ENCODE measurements at regions not wholly inside any gene's neighbourhood (a gene's known extent, or its start where the extent isn't known, plus 50 kb on each side); places are given as distances from the start of the nearest gene placed in this dataset.

- Histone ChIP-seq H3K36me3 (ENCODE audit: control insufficient read depth in 2 of 2, insufficient read depth in 2 of 2, low read length in 1 of 2) (no peaks in the 10 kb centered on the region), H3K4me1 (ENCODE audit: control insufficient read depth in 2 of 2, insufficient read depth in 2 of 2, low read length in 2 of 2) (no peaks in the 10 kb centered on the region), H3K9me3 (ENCODE audit: control insufficient read depth in 2 of 2, insufficient read depth in 1 of 2, low read length in 1 of 2) (no peaks in the 10 kb centered on the region), H3K27me3 (ENCODE audit: control insufficient read depth in 2 of 2, insufficient read depth in 1 of 2, low read length in 1 of 2) (no peaks in the 10 kb centered on the region), H3K4me3 (ENCODE audit: low read length in 2 of 2) (no peak overlapping the region), H3K27ac (ENCODE audit: low read depth in 1 of 2, low read length in 1 of 2) (no peak overlapping the region)
- 43% methylated on average over 7 of the region's 7 CpGs for WGBS
- no peak for DNase-seq (ENCODE audit: low read depth in 6 of 9, low spot score in 9 of 9)
Observed at GRCh38 chr13:23007426-23007825, 173.4 kb upstream of the SGCG start.

GRCh38 chr13:23018143-23018542, 162.6 kb upstream of the SGCG start:
- H3K4me3 ChIP-seq (ENCODE audit: low read length in 2 of 2), result no peak overlapping the region
- H3K4me1 ChIP-seq (ENCODE audit: control insufficient read depth in 2 of 2, insufficient read depth in 2 of 2, low read length in 2 of 2), result no peaks in the 10 kb centered on the region
- WGBS, result 99% methylated on average over 3 of the region's 3 CpGs
- H3K36me3 ChIP-seq (ENCODE audit: control insufficient read depth in 2 of 2, insufficient read depth in 2 of 2, low read length in 1 of 2), result no peaks in the 10 kb centered on the region
- no peak for DNase-seq (ENCODE audit: low read depth in 6 of 9, low spot score in 9 of 9)
- H3K27ac ChIP-seq (ENCODE audit: low read depth in 1 of 2, low read length in 1 of 2), result no peak overlapping the region
- no peaks in the 10 kb centered on the region for H3K9me3 ChIP-seq (ENCODE audit: control insufficient read depth in 2 of 2, insufficient read depth in 1 of 2, low read length in 1 of 2)
- no peaks in the 10 kb centered on the region for H3K27me3 ChIP-seq (ENCODE audit: control insufficient read depth in 2 of 2, insufficient read depth in 1 of 2, low read length in 1 of 2)

- no peaks in the 10 kb centered on the region for H3K9me3 ChIP-seq (ENCODE audit: control insufficient read depth in 2 of 2, insufficient read depth in 1 of 2, low read length in 1 of 2)
- H3K36me3 ChIP-seq (ENCODE audit: control insufficient read depth in 2 of 2, insufficient read depth in 2 of 2, low read length in 1 of 2), result no peaks in the 10 kb centered on the region
- WGBS, result 21% methylated on average over 5 of the region's 5 CpGs
- H3K27me3 ChIP-seq (ENCODE audit: control insufficient read depth in 2 of 2, insufficient read depth in 1 of 2, low read length in 1 of 2), result no peaks in the 10 kb centered on the region
- no peaks in the 10 kb centered on the region for H3K4me1 ChIP-seq (ENCODE audit: control insufficient read depth in 2 of 2, insufficient read depth in 2 of 2, low read length in 2 of 2)
- H3K27ac ChIP-seq (ENCODE audit: low read depth in 1 of 2, low read length in 1 of 2), result no peak overlapping the region
- no peak overlapping the region for H3K4me3 ChIP-seq (ENCODE audit: low read length in 2 of 2)
- peak; percentile 3 to 48 (median 22) for DNase-seq (ENCODE audit: low read depth in 6 of 9, low spot score in 9 of 9)
Observed at GRCh38 chr13:23020246-23020843, 160.4 kb upstream of the SGCG start.

GRCh38 chr13:23021906-23022305, 158.9 kb upstream of the SGCG start:
- 92% methylated on average over 5 of the region's 5 CpGs for WGBS
- no peak overlapping the region for H3K4me3 ChIP-seq (ENCODE audit: low read length in 2 of 2)
- H3K9me3 ChIP-seq (ENCODE audit: control insufficient read depth in 2 of 2, insufficient read depth in 1 of 2, low read length in 1 of 2), result no peaks in the 10 kb centered on the region
- DNase-seq (ENCODE audit: low read depth in 6 of 9, low spot score in 9 of 9), result no peak
- no peaks in the 10 kb centered on the region for H3K27me3 ChIP-seq (ENCODE audit: control insufficient read depth in 2 of 2, insufficient read depth in 1 of 2, low read length in 1 of 2)
- H3K27ac ChIP-seq (ENCODE audit: low read depth in 1 of 2, low read length in 1 of 2), result no peak overlapping the region
- H3K4me1 ChIP-seq (ENCODE audit: control insufficient read depth in 2 of 2, insufficient read depth in 2 of 2, low read length in 2 of 2), result no peaks in the 10 kb centered on the region
- H3K36me3 ChIP-seq (ENCODE audit: control insufficient read depth in 2 of 2, insufficient read depth in 2 of 2, low read length in 1 of 2), result no peaks in the 10 kb centered on the region

- Histone ChIP-seq H3K27me3 (ENCODE audit: control insufficient read depth in 2 of 2, insufficient read depth in 1 of 2, low read length in 1 of 2) (no peaks in the 10 kb centered on the region), H3K27ac (ENCODE audit: low read depth in 1 of 2, low read length in 1 of 2) (no peak overlapping the region), H3K36me3 (ENCODE audit: control insufficient read depth in 2 of 2, insufficient read depth in 2 of 2, low read length in 1 of 2) (no peaks in the 10 kb centered on the region), H3K9me3 (ENCODE audit: control insufficient read depth in 2 of 2, insufficient read depth in 1 of 2, low read length in 1 of 2) (no peaks in the 10 kb centered on the region), H3K4me1 (ENCODE audit: control insufficient read depth in 2 of 2, insufficient read depth in 2 of 2, low read length in 2 of 2) (no peaks in the 10 kb centered on the region), H3K4me3 (ENCODE audit: low read length in 2 of 2) (no peak overlapping the region)
- DNase-seq (ENCODE audit: low read depth in 6 of 9, low spot score in 9 of 9), result no peak
- WGBS, result 97% methylated on average over 7 of the region's 7 CpGs
Observed at GRCh38 chr13:23022704-23023103, 158.1 kb upstream of the SGCG start.

GRCh38 chr13:23025864-23026608, 154.7 kb upstream of the SGCG start:
- Histone ChIP-seq H3K9me3 (ENCODE audit: control insufficient read depth in 2 of 2, insufficient read depth in 1 of 2, low read length in 1 of 2) (no peaks in the 10 kb centered on the region), H3K27me3 (ENCODE audit: control insufficient read depth in 2 of 2, insufficient read depth in 1 of 2, low read length in 1 of 2) (no peaks in the 10 kb centered on the region), H3K27ac (ENCODE audit: low read depth in 1 of 2, low read length in 1 of 2) (no peak overlapping the region), H3K4me3 (ENCODE audit: low read length in 2 of 2) (no peak overlapping the region), H3K36me3 (ENCODE audit: control insufficient read depth in 2 of 2, insufficient read depth in 2 of 2, low read length in 1 of 2) (no peaks in the 10 kb centered on the region), H3K4me1 (ENCODE audit: control insufficient read depth in 2 of 2, insufficient read depth in 2 of 2, low read length in 2 of 2) (no peaks in the 10 kb centered on the region)
- DNase-seq (ENCODE audit: low read depth in 6 of 9, low spot score in 9 of 9), result no peak
- 74% methylated on average over 5 of the region's 5 CpGs for WGBS

- no peak for DNase-seq (ENCODE audit: low read depth in 6 of 9, low spot score in 9 of 9)
- WGBS, result 87% methylated on average over 3 of the region's 3 CpGs
- Histone ChIP-seq H3K4me3 (ENCODE audit: low read length in 2 of 2) (no peak overlapping the region), H3K9me3 (ENCODE audit: control insufficient read depth in 2 of 2, insufficient read depth in 1 of 2, low read length in 1 of 2) (no peaks in the 10 kb centered on the region), H3K27ac (ENCODE audit: low read depth in 1 of 2, low read length in 1 of 2) (no peak overlapping the region), H3K36me3 (ENCODE audit: control insufficient read depth in 2 of 2, insufficient read depth in 2 of 2, low read length in 1 of 2) (no peaks in the 10 kb centered on the region), H3K4me1 (ENCODE audit: control insufficient read depth in 2 of 2, insufficient read depth in 2 of 2, low read length in 2 of 2) (no peaks in the 10 kb centered on the region), H3K27me3 (ENCODE audit: control insufficient read depth in 2 of 2, insufficient read depth in 1 of 2, low read length in 1 of 2) (no peaks in the 10 kb centered on the region)
Observed at GRCh38 chr13:23039266-23039935, 141.4 kb upstream of the SGCG start.

GRCh38 chr13:23042181-23042580, 138.6 kb upstream of the SGCG start:
- no peaks in the 10 kb centered on the region for H3K9me3 ChIP-seq (ENCODE audit: control insufficient read depth in 2 of 2, insufficient read depth in 1 of 2, low read length in 1 of 2)
- no peak overlapping the region for H3K4me3 ChIP-seq (ENCODE audit: low read length in 2 of 2)
- H3K27ac ChIP-seq (ENCODE audit: low read depth in 1 of 2, low read length in 1 of 2), result no peak overlapping the region
- WGBS, result 96% methylated on average over 2 of the region's 2 CpGs
- no peaks in the 10 kb centered on the region for H3K36me3 ChIP-seq (ENCODE audit: control insufficient read depth in 2 of 2, insufficient read depth in 2 of 2, low read length in 1 of 2)
- H3K4me1 ChIP-seq (ENCODE audit: control insufficient read depth in 2 of 2, insufficient read depth in 2 of 2, low read length in 2 of 2), result no peaks in the 10 kb centered on the region
- no peaks in the 10 kb centered on the region for H3K27me3 ChIP-seq (ENCODE audit: control insufficient read depth in 2 of 2, insufficient read depth in 1 of 2, low read length in 1 of 2)
- no peak for DNase-seq (ENCODE audit: low read depth in 6 of 9, low spot score in 9 of 9)

- DNase-seq (ENCODE audit: low read depth in 6 of 9, low spot score in 9 of 9), result no peak
- Histone ChIP-seq H3K27me3 (ENCODE audit: control insufficient read depth in 2 of 2, insufficient read depth in 1 of 2, low read length in 1 of 2) (no peaks in the 10 kb centered on the region), H3K4me1 (ENCODE audit: control insufficient read depth in 2 of 2, insufficient read depth in 2 of 2, low read length in 2 of 2) (no peaks in the 10 kb centered on the region), H3K27ac (ENCODE audit: low read depth in 1 of 2, low read length in 1 of 2) (no peak overlapping the region), H3K4me3 (ENCODE audit: low read length in 2 of 2) (no peak overlapping the region), H3K36me3 (ENCODE audit: control insufficient read depth in 2 of 2, insufficient read depth in 2 of 2, low read length in 1 of 2) (no peaks in the 10 kb centered on the region), H3K9me3 (ENCODE audit: control insufficient read depth in 2 of 2, insufficient read depth in 1 of 2, low read length in 1 of 2) (no peaks in the 10 kb centered on the region)
- 97% methylated on average over 1 of the region's 1 CpG for WGBS
Observed at GRCh38 chr13:23044906-23045305, 135.9 kb upstream of the SGCG start.
